ENCODE measurements at regions not wholly inside any gene's neighbourhood (a gene's known extent, or its start where the extent isn't known, plus 50 kb on each side); places are given as distances from the start of the nearest gene placed in this dataset.

GRCh38 chr4:28082686-28083390, 1222.2 kb downstream of the STIM2 start:
- no peak for TF ChIP-seq CTCF (IDR thresholded peaks at IDR 0.05; ENCODE audit: low read depth, low read length, poor library complexity, severe bottlenecking)
- TF ChIP-seq EZH2phosphoT487 (IDR thresholded peaks at IDR 0.05; ENCODE audit: borderline replicate concordance, low read length): no peak

Data from DOHH2 (cell line).